Activated T-cell treated with anti-CD3 and anti-CD28 coated beads, Interleukin-2, amount 50 U/mL, for 48 hours (primary cell): ENCODE measurements at regions not wholly inside any gene's neighbourhood (a gene's known extent, or its start where the extent isn't known, plus 50 kb on each side); places are given as distances from the start of the nearest gene placed in this dataset.

ENCODE experiments used
- DNase-seq, 2 experiments: peaks; one replicate each; pipeline ENCODE4 v3.0.0-alpha.2; 2020

DNA sequence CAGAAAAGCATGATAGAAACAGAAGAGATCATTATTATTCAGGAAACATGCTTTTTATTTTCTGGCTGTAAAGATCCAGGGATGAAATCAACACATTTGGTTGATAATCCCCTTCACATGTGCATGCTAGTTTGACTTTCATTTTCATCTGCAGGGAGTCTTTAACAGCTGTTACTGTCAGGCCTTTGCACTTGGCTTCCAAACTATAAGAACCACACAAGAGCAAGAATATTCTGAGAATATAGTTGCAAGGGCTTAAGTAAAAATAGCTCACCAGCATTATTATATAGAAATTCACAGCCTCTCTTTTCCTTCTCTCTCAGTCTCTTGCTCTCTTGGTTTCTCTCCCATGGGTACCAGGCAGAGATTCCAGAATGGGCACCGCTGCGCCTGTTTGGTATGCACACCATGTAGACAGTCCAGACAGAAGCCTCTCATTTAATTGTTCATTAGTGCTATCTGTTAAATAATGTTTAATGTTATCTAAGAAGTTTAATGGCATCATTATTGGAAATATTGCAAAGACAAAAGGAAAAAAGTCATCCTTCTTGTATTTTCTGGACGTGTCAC lies 622.3 kb upstream of the PLXNA2 start:
- no peak for DNase-seq

- DNase-seq: no peak
These were observed 624.4 kb upstream of the PLXNA2 start for GRCh38 chr1:208868554-208868953.

GRCh38 chr1:208874915-208875314 lies 630.7 kb upstream of the PLXNA2 start:
- DNase-seq: no peak

DNA sequence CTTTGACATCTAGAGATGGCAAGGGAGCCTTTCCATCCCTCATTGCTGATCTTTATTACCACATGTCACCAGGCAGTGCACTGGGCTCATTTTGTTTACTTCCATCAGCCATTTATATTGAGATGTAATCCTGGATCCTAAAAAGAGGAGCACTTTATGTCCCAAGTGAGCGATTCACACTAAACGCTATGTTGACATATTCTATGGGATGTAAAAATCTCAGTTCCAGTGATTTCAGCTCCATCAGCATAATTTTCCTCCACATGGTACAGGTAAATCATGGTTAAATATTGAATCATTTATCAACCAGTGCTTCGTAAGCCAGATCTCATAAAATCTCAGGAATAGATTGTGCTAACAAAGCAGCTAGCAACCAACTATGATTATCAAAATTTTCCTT lies 634.8 kb upstream of the PLXNA2 start:
- DNase-seq: no peak

DNA sequence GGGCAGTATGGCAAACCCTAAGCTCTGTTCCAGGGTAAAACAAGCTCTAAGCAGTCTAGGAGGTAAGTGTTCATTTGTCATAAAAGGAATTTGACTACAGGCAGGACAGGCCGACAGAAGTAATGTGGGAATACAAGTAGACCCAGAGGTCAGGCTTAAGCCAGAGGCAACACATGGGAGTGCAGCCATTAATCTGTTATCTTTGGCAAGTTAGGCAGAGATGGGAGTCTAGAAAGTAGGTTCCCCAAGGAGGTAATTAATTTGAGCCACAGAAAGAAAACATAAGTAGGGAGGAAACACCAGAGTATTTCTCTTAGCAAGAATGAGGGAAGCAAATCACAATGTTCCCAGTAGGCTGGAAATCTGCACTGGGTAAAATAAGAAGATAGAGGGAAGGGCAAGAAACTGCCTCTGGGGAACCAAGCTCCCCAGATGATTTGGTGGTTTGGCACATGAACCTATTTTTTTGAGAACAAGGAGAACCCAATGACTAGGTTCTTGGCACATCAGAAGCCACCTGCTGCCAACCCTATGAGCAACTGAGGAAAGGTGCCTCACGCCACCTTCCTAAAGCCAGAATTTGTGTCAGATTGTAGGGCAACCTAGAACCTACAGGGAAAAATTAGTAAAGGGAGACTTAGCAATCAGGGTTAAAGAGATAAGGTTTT lies 636.4 kb upstream of the PLXNA2 start:
- no peak for DNase-seq

DNA sequence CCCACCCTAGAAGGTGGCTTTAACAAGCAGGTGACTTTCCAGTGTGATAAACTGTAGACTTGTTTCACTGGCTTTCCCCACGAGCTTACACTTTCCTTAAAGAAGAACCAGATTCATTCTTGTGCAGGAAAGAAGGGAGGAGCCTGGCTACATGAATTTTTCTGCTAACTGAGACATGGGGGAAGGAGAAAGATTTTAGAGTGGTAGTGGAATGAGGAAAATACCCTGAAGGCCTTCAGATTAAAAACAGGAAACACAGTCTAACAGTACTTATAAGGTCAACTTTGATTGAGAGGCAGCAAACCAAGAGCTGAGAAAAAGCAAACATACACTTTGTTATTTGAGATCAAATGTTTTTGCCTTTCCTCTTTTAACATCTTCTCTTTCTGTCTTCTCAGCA lies 640.9 kb upstream of the PLXNA2 start:
- DNase-seq: no peak

DNA sequence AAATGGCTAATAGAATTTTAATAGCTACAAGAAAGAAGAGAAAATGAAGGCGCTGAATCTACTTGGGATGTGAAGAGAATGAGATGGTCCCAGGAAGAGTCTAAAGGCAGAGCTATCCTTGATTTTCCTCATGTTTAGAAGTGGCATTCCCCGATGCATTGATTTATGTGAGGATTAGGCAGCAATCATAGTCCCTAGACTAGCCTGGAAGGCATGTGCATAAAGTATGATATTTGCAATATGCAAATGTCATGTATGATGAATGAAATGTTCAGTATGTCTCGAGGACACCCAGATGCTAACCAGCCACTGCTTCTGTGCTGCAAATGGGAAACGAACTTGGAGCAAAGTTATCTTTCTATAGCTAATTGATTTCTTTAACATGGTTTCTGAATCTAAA lies 641.5 kb upstream of the PLXNA2 start:
- no peak for DNase-seq

GRCh38 chr1:208888376-208888775 lies 644.2 kb upstream of the PLXNA2 start:
- DNase-seq: no peak

GRCh38 chr1:208892147-208892546 lies 648.0 kb upstream of the PLXNA2 start:
- DNase-seq: no peak

DNA sequence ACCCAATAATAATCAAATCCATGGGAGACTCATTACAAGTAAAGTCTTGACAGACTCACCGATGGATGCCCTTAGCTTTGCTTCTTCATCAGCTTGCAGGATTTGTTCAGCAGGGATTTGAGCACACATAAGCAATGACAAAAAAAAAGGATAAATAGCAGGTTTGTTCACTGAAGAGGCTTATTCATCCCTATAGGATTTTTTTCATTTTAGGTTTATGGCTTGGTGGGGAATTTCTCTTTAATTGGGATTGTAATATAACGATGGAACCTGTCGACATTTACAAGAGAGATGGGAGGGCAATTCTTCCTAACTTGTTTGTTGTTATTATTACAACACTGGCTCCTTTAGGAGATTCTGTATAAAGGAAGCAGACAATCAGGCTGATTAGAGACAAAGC lies 649.1 kb upstream of the PLXNA2 start:
- no peak for DNase-seq

GRCh38 chr1:208895181-208895580 lies 651.0 kb upstream of the PLXNA2 start:
- DNase-seq: no peak

- no peak for DNase-seq
These were observed 651.6 kb upstream of the PLXNA2 start for GRCh38 chr1:208895820-208896219.

- DNase-seq: no peak
These were observed 652.6 kb upstream of the PLXNA2 start for GRCh38 chr1:208896768-208897167.

DNA sequence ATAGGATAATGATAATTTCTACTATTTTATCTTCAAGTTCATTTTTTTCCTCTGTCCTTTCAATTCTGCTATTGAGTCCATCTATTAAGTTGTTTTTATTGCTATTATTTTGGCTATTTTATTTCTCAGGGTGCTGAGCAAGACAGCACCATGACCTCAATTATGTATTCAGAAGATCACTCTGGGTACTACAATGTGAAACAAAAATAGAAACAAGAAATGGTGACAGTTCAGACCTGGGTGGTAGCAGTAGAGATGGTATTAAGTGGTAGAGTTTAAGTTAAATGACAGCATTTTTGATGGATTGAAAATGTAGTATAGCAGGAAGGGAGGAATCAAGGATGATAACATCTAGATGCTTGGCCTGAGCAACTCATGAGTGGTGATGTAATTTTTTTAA lies 655.3 kb upstream of the PLXNA2 start:
- DNase-seq: no peak

- DNase-seq: no peak
These were observed 659.2 kb upstream of the PLXNA2 start for GRCh38 chr1:208903251-208903905.

- DNase-seq: no peak
These were observed 663.6 kb upstream of the PLXNA2 start for GRCh38 chr1:208907790-208908189.

- DNase-seq: no peak
These were observed 665.1 kb upstream of the PLXNA2 start for GRCh38 chr1:208909011-208909984.

- no peak for DNase-seq
These were observed 666.0 kb upstream of the PLXNA2 start for GRCh38 chr1:208910161-208910560.

- no peak for DNase-seq
These were observed 666.2 kb upstream of the CAMK1G start for GRCh38 chr1:208917281-208917680.

DNA sequence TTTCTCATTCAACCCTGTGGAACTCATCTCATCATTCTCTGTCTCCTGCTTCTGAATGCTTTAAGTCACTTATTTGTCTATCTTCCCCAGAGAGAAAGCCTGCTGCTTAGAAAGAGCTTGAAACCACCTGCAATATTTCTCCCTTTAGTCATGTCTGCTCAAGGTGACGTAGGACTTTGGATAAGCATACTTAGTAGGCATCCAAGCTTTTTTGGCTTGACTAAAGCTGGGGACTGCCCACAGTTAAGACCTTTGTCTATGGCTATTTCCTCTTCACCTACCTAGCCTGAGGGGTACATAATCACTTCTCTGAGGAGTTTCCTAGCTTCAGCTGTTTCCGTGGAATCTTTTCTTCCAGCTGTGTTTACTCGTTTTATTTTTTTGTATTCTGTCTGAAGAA lies 665.8 kb upstream of the CAMK1G start:
- no peak for DNase-seq

DNA sequence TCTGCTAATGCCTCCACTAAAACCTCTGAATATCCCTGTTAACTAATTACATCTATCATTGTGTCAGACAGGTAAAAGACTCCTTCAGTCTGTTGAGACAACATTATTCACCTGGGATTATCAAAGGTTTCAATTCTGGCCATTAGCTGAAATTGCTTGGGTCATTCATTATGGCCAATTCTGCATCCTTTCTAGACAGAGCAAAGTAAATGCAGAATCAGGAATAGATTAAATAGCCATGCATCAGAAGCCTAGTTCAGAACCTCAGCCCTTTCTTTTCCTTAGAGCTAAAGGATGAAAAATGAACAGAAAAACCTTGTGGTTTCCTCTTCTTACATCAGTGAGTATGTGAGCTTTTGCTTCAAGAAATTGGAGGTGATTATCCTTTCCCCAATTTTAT lies 665.4 kb upstream of the CAMK1G start:
- DNase-seq: no peak

- DNase-seq: no peak
These were observed 664.1 kb upstream of the CAMK1G start for GRCh38 chr1:208919371-208919770.

DNA sequence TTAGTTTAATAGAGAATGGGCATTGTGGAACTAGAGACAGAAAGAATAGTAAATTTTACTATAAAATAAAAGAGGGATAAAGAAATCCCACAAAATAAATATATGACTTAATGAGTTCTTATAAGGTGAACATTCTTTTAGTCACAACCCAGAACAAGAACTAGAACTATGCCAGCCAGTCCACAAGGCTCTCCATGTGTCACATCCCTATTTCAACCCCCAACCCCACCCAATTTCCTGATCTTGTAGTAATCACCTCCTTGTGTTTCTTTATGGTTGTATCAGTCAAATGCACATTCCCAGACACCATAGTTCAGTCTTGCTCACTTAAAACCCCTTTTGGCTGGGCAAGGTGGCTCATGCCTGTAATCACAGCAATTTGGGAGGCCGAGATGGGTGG lies 662.3 kb upstream of the CAMK1G start:
- no peak for DNase-seq
